Activated CD4-positive, alpha-beta T cell treated with anti-CD3 and anti-CD28 coated beads for 36 hours (primary cell): ENCODE measurements at regions not wholly inside any gene's neighbourhood (a gene's known extent, or its start where the extent isn't known, plus 50 kb on each side); places are given as distances from the start of the nearest gene placed in this dataset.

Source experiments
- ATAC-seq: fragments of 200-7000 bp; cut with Tn5 transposase; one replicate; pipeline ENCODE4 v1.10.0; 2021; ENCODE audit warnings: mild to moderate bottlenecking, moderate library complexity
- CTCF ChIA-PET: fragments of 350-600 bp; sonication (Branson Sonifier 250); formaldehyde crosslinking; loops from one replicate; lab custom pipeline; 2021; ENCODE audit warnings: antibody characterized with exemption; lab: Charles Lee
- POLR2A ChIA-PET: fragments of 350-600 bp; sonication (Branson Sonifier 250); formaldehyde crosslinking; loops from one replicate; lab custom pipeline; 2021; ENCODE audit warnings: antibody characterized with exemption, inconsistent platforms; lab: Charles Lee
- DNase-seq: peaks from one replicate; pipeline ENCODE4 v3.0.0-alpha.2; 2020
- H3K27ac Mint-ChIP-seq: one replicate; pipeline ENCODE4 v1.8.0; 2021; ENCODE audit warnings: mixed read lengths
- H3K27me3 Mint-ChIP-seq: one replicate; pipeline ENCODE4 v1.8.0; 2021; ENCODE audit warnings: mixed read lengths
- H3K36me3 Mint-ChIP-seq: one replicate; pipeline ENCODE4 v1.8.0; 2021; ENCODE audit warnings: low read depth, mixed read lengths
- H3K4me1 Mint-ChIP-seq: one replicate; pipeline ENCODE4 v1.8.0; 2021; ENCODE audit warnings: mixed read lengths
- H3K4me3 Mint-ChIP-seq: one replicate; pipeline ENCODE4 v1.8.0; 2021; ENCODE audit warnings: mild to moderate bottlenecking, moderate library complexity, mixed read lengths
- H3K9me3 Mint-ChIP-seq: one replicate; pipeline ENCODE4 v1.8.0; 2021; ENCODE audit warnings: low read depth, mixed read lengths
- intact Hi-C, 2 experiments: fragments of 100-400 bp; cut with DNase I in 1 of 2; cut with micrococcal nuclease in 1 of 2; formaldehyde crosslinking; loops; one replicate each; pipeline versions ENCODE4 v1.14.2 to v1.15.1; 2022 to 2024; cut with DNase I, micrococcal nuclease

DNA sequence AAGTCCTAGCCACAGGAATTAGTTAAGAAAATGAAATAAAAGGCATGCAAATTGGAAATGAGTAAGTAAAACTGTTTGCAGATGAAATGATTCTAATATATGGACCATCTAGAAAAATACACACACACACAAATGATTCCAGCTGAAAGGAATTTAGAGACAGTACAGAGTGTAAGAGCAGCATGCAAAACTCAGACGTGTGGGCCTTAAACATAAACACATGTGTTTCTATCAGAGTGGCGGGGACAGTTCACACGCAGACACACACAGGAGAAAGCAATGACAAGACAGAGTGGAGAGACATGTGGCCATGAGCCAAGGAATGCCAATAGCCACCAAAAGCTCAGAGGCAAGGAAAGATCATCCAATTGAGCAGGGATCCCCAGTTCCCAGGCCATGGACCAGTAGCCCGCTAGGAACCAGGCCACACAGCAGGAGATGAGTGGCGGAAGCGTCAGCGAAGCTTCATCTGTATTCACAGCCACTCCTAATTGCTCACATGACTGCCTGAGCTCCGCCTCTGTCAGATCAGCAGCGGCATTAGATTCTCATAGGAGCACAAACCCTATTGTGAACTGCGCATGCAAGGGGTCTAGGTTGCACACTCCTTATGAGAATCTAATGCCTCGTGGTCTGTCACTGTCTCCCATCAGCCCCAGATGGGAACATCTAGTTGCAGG is 155.4 kb downstream of the ARL4C start:
- H3K27ac Mint-ChIP-seq, result no peak overlapping the region
- peaks cover 5% of the 10 kb centered on the region for H3K36me3 Mint-ChIP-seq
- ATAC-seq (no peak), DNase-seq (no peak)
- H3K4me1 Mint-ChIP-seq, result peaks cover 6% of the 10 kb centered on the region
- H3K27me3 Mint-ChIP-seq, result no peaks in the 10 kb centered on the region
- ChIA-PET POLR2A (no interaction called here), CTCF (no interaction called here)
- no peak overlapping the region for H3K4me3 Mint-ChIP-seq
- peaks cover 10% of the 10 kb centered on the region for H3K9me3 Mint-ChIP-seq
- intact Hi-C loops, result no loop called here

DNA sequence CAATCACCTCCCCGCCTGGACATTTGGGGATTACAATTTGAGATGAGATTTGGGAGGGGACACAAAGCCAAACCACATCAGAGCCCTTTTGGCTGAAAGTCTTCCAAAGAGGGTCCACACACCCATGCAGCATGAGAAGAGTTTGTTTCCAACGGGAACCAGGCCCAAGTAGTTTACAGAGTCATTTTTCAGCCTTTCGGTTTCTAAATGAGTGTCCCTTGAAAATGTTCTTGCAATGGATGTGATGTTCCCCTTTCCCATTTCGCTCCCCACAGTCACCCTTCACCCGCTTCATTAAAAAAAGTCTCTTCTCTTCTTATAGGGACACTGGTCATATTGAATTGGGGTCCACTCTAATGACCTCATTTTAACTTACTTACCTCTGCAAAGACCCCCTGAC is 157.4 kb downstream of the ARL4C start:
- POLR2A ChIA-PET, result no interaction called here
- peaks cover 10% of the 10 kb centered on the region for H3K9me3 Mint-ChIP-seq
- no peak overlapping the region for H3K4me3 Mint-ChIP-seq
- ATAC-seq (no peak), DNase-seq (no peak)
- intact Hi-C loops, result no loop called here
- CTCF ChIA-PET, result no interaction called here
- H3K4me1 Mint-ChIP-seq, result peaks cover 20% of the 10 kb centered on the region
- H3K27ac Mint-ChIP-seq, result no peak overlapping the region
- peaks cover 5% of the 10 kb centered on the region for H3K36me3 Mint-ChIP-seq
- no peaks in the 10 kb centered on the region for H3K27me3 Mint-ChIP-seq

DNA sequence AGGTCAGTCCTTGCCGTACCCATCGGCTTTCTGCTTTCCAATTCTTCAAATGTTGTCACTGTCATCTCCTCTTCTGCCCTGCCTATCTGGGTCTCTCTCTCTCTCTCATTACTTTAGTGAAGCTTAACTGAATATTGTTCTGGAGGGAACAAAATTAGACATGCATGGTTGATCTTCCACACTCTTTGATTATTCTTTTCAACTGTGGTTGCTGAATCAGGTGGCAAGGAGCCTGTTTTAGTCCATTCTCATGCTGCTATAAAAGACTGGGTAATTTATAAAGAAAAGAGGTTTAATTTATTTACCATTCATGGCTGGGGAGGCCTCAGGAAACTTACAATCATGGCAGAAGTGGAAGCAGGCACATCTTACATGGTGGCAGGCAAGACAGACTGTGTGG is 157.9 kb downstream of the ARL4C start:
- ATAC-seq, result no peak
- DNase-seq, result no peak
- Mint-ChIP-seq H3K36me3 (peaks cover 5% of the 10 kb centered on the region), H3K4me3 (no peak overlapping the region), H3K4me1 (peaks cover 23% of the 10 kb centered on the region), H3K9me3 (peaks cover 10% of the 10 kb centered on the region), H3K27me3 (no peaks in the 10 kb centered on the region), H3K27ac (no peak overlapping the region)
- intact Hi-C loops, result no loop called here
- ChIA-PET POLR2A (no interaction called here), CTCF (no interaction called here)

DNA sequence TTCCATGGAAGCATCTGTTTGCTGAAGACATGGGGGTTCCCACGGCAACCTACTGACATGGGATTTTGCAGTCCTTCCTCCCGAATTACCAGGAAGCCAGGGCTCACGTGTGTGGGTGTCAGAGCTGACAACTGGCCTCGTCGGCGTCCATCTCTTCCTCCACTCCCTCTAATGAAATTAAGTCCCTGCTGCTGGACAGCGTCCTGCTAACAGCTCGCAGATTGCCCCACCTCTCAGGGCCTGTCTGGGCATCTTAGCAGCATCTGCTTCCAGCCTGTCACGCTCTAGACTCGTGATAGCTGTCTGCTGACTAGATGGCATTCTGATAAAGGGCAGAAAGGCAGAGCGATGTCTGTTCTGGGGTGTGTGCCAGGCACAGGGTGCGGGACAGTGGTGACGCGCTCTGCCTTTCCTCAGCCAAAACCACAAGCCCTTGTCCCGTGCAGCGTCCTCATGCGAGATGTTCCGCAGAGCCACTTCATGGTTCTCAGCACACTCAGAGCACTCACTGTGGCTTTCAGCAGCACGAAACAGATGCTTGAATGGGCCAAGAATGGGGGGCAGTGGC is 161.1 kb downstream of the ARL4C start:
- intact Hi-C loops, result no loop called here
- peak; percentile 71 for DNase-seq
- POLR2A ChIA-PET, result interaction anchor here (0.6 kb wide), 1 partner anchor 119 kb away, joined by 5 read pairs; no protein-coding TSS in a partner anchor

DNA sequence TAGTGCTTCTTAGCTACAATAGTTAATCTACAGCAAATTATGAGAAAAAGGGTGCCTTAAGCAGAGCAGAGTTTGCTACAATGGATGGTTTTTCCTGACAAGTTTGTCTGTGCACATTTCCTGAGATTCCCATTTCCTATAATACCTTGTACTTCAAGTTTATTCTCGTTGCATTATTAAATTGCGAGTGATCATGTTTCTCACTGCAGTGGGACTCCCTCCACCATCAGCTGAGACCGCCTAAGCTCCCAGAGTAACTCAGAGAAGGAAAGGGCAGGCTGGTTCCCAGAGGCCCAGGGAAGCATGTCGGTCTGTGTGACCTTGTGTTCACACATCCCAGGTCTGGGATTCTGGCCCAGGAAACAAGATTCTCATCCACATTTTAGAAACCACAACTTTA is 162.1 kb downstream of the ARL4C start:
- peaks cover 5% of the 10 kb centered on the region for H3K36me3 Mint-ChIP-seq
- H3K27ac Mint-ChIP-seq, result no peak overlapping the region
- CTCF ChIA-PET, result interaction anchor here (0.9 to 1.8 kb wide), 4 partner anchors 12 to 45 kb away, joined by 3 to 7 read pairs (median 4); no protein-coding TSS in a partner anchor
- no peaks in the 10 kb centered on the region for H3K27me3 Mint-ChIP-seq
- H3K9me3 Mint-ChIP-seq, result peaks cover 10% of the 10 kb centered on the region
- POLR2A ChIA-PET, result interaction anchor here (0.6 kb wide), 1 partner anchor 57 kb away, joined by 3 read pairs; no protein-coding TSS in a partner anchor
- DNase-seq (no peak), ATAC-seq (no peak)
- intact Hi-C loops, result no loop called here
- H3K4me1 Mint-ChIP-seq, result peaks cover 39% of the 10 kb centered on the region
- H3K4me3 Mint-ChIP-seq, result no peak overlapping the region

More for the DNA sequence above, 161.1 kb downstream of the ARL4C start:
- H3K4me3 Mint-ChIP-seq, result no peak overlapping the region
- H3K27ac Mint-ChIP-seq, result peak overlapping the region; percentile 67
- H3K9me3 Mint-ChIP-seq, result peaks cover 10% of the 10 kb centered on the region
- no peaks in the 10 kb centered on the region for H3K27me3 Mint-ChIP-seq
- ATAC-seq, result peak; percentile 87
- H3K36me3 Mint-ChIP-seq, result peaks cover 5% of the 10 kb centered on the region
- CTCF ChIA-PET, result interaction anchor here (0.7 to 1.8 kb wide), 3 partner anchors 27 to 212 kb away, joined by 3 to 7 read pairs (median 3); no protein-coding TSS in a partner anchor
- peaks cover 39% of the 10 kb centered on the region for H3K4me1 Mint-ChIP-seq

DNA sequence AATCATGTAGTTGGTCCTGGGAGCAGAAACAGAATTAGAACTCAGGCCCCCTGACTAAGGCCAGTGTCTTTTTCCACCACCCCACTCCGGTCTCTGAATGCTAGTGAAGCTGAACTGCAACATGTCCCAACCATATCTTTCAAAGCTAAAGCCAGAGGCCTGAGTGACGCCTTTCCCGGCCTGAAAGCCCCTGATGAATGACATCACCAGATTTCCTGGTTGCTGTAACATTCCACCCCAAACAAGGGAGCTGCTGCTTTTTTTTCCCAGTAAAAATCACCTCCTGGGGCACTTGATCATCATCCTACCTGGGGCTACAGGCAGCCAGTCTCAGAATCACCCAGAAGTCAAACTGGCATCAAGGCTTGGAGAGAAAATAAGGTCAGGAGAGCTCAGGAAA is 162.7 kb downstream of the ARL4C start:
- intact Hi-C loops, result no loop called here
- DNase-seq (no peak), ATAC-seq (no peak)
- Mint-ChIP-seq H3K4me3 (no peak overlapping the region), H3K4me1 (peaks cover 34% of the 10 kb centered on the region), H3K9me3 (peaks cover 4% of the 10 kb centered on the region), H3K27ac (no peak overlapping the region), H3K27me3 (no peaks in the 10 kb centered on the region), H3K36me3 (peaks cover 4% of the 10 kb centered on the region)
- POLR2A ChIA-PET, result interaction anchor here (0.6 kb wide), 1 partner anchor 58 kb away, joined by 3 read pairs; no protein-coding TSS in a partner anchor
- CTCF ChIA-PET, result interaction anchor here (0.7 to 1.8 kb wide), 4 partner anchors 11 to 114 kb away, joined by 3 to 7 read pairs (median 4); no protein-coding TSS in a partner anchor

DNA sequence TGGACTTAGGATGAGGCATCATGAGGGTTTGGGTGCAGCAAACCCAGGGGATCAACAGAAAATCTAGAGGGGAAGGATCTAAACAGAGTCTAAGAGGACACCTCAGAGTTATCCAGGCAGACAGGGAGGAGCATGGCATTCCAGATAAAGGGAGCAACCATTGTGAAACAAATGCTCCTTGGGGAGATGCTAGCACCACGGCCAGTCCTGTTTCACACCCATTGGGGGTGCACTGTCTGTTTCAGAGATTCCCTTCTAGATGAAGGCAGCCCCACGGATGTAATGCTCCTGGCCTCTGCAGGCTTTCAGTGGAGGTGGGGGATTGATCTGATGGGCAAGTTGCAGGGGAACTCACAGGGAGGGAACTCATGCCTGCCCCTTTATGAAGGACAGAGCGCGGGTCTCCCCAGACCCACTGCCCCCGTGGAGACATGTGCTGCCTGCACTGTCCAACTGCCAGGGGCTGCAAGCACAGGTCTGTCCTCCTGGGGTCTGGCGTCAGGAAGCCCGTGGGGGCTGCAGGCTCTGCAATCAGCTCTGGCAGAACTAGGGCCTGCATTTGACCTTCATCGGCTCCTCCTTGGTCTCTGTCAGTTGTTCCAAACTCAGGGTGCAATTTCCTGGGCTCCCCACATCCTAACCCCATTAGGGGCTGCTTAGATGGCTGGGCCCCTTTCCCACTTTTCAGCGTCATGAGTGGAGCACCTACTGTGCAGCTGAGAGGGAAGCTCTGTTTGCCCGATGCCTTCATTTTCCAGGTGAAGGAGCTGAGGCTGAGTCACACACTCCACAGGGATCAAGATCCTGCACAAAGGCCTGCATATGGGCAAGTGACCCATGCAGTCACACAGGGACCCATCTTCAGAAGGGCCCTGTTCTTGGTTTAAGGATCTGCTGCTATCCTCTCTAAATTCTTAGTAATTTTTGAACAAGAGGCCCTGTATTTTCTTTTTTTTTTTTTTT is 163.4 kb downstream of the ARL4C start:
- H3K36me3 Mint-ChIP-seq, result no peaks in the 10 kb centered on the region
- ChIA-PET POLR2A (no interaction called here), CTCF (interaction anchor here (0.7 to 1.8 kb wide), 3 partner anchors 39 to 114 kb away, joined by 3 to 7 read pairs (median 6); no protein-coding TSS in a partner anchor)
- no peak overlapping the region for H3K4me3 Mint-ChIP-seq
- H3K4me1 Mint-ChIP-seq, result peaks cover 34% of the 10 kb centered on the region
- intact Hi-C loops, result no loop called here
- H3K27ac Mint-ChIP-seq, result no peak overlapping the region
- DNase-seq (no peak), ATAC-seq (no peak)
- no peaks in the 10 kb centered on the region for H3K9me3 Mint-ChIP-seq
- no peaks in the 10 kb centered on the region for H3K27me3 Mint-ChIP-seq

DNA sequence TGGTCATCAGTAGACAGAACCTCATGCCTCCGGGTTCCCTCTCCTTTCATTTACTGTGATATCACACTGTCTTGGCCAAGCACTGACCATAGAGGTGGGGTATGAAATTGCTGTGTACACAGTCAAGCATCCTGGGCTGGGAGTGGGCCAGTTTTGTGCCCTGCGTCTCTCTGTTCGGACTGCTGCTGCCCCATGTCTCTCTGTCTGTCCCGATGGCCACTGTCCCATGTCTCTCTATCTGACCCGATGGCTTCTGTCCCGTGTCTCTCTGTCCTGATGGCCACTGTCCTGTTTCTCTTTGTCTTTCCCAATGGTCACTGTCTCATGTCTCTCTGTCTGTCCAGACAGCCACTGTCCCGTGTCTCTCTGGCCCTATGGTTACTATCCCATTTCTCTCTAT is 164.9 kb downstream of the ARL4C start:
- H3K27me3 Mint-ChIP-seq, result no peaks in the 10 kb centered on the region
- H3K36me3 Mint-ChIP-seq, result no peaks in the 10 kb centered on the region
- POLR2A ChIA-PET, result no interaction called here
- no peak for DNase-seq
- no peak overlapping the region for H3K27ac Mint-ChIP-seq
- CTCF ChIA-PET, result interaction anchor here (0.7 kb wide), 1 partner anchor 767 kb away, joined by 3 read pairs; no protein-coding TSS in a partner anchor
- H3K4me3 Mint-ChIP-seq, result no peak overlapping the region
- no peak for ATAC-seq
- intact Hi-C loops, result no loop called here
- no peaks in the 10 kb centered on the region for H3K9me3 Mint-ChIP-seq
- H3K4me1 Mint-ChIP-seq, result peaks cover 34% of the 10 kb centered on the region

DNA sequence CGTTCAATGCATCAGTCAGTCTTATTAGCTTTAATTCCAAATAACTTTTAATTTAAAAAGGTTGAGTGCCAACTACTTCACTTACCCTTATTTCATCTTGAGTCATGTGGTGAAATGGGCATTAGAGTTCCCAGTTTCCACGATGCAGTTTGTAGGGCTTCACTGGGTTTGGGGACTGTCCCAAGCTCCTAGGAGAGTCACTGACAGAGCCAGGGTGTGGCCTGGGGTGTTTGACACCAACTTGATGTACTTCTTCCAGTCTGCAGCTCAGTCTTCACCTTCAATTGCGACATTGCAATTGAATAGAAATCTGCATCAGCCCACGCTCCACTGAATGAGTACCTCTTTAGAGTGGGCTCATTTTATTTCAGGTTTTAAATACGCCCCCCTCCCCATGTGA is 165.3 kb downstream of the ARL4C start:
- ChIA-PET CTCF (interaction anchor here (0.7 to 0.8 kb wide), 2 partner anchors 241 to 767 kb away, joined by 3 read pairs; no protein-coding TSS in a partner anchor), POLR2A (no interaction called here)
- H3K9me3 Mint-ChIP-seq, result no peaks in the 10 kb centered on the region
- no peaks in the 10 kb centered on the region for H3K27me3 Mint-ChIP-seq
- H3K4me3 Mint-ChIP-seq, result no peak overlapping the region
- H3K36me3 Mint-ChIP-seq, result no peaks in the 10 kb centered on the region
- no peak overlapping the region for H3K27ac Mint-ChIP-seq
- intact Hi-C loops, result no loop called here
- DNase-seq (peak; percentile 45), ATAC-seq (peak; percentile 55)
- H3K4me1 Mint-ChIP-seq, result peaks cover 34% of the 10 kb centered on the region

DNA sequence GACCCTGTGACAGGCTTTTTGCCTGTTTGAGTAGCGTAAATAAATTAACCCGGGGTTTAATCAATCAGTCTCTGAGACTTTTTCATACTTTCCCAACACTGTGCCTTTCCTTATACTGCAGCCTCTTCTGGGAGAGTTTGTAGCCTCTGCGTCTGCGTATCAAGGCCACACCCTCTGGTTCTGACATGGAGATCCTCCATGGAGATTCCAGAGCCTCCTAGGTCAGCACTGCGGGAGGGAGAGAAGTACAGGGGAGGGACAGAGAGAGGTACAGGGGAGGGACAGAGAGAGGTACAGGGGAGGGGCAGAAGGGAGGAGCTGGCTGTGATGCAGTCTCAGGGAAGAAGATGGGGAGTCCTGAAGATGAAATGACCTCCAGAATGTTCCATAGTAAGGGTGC is 166.0 kb downstream of the ARL4C start:
- ATAC-seq (no peak), DNase-seq (no peak)
- intact Hi-C loops, result no loop called here
- Mint-ChIP-seq H3K27ac (no peak overlapping the region), H3K36me3 (no peaks in the 10 kb centered on the region), H3K4me3 (no peak overlapping the region), H3K4me1 (peaks cover 29% of the 10 kb centered on the region), H3K27me3 (no peaks in the 10 kb centered on the region), H3K9me3 (no peaks in the 10 kb centered on the region)
- ChIA-PET CTCF (interaction anchor here (0.8 kb wide), 1 partner anchor 240 kb away, joined by 3 read pairs; no protein-coding TSS in a partner anchor), POLR2A (no interaction called here)
